ENCODE measurements at regions not wholly inside any gene's neighbourhood (a gene's known extent, or its start where the extent isn't known, plus 50 kb on each side); places are given as distances from the start of the nearest gene placed in this dataset.
"Not testable (repeated sequence)": the region's sequence is repeated elsewhere in the genome, so short reads cannot be mapped to it uniquely, and the experiment has no call there.

- DNase-seq (ENCODE audit: low read depth) = no peak
- no peaks in the 10 kb centered on the region for H3K36me3 ChIP-seq (ENCODE audit: control insufficient read depth, insufficient read depth, low read length)
- no peak overlapping the region for H3K4me3 ChIP-seq (ENCODE audit: low read depth, low read length)
- no peaks in the 10 kb centered on the region for H3K27me3 ChIP-seq (ENCODE audit: control insufficient read depth, insufficient read depth, low read length)
- TF ChIP-seq CTCF (IDR thresholded peaks at IDR 0.05; ENCODE audit: insufficient read depth, low read length, poor library complexity, severe bottlenecking) = no peak
These were observed 55.4 kb downstream of the TMEM121 start for GRCh38 chr14:105581551-105582341.

- H3K27me3 ChIP-seq (ENCODE audit: control insufficient read depth, insufficient read depth, low read length) = no peaks in the 10 kb centered on the region
- DNase-seq (ENCODE audit: low read depth) = no peak
These were observed 56.3 kb downstream of the TMEM121 start for GRCh38 chr14:105582639-105583038.

GRCh38 chr14:105583914-105584313 lies 57.5 kb downstream of the TMEM121 start:
- H3K4me3 ChIP-seq (ENCODE audit: low read depth, low read length); DNase-seq (ENCODE audit: low read depth); H3K36me3 ChIP-seq (ENCODE audit: control insufficient read depth, insufficient read depth, low read length); H3K27me3 ChIP-seq (ENCODE audit: control insufficient read depth, insufficient read depth, low read length): not testable (repeated sequence)

More at GRCh38 chr14:105582639-105583038, 56.3 kb downstream of the TMEM121 start:
- H3K36me3 ChIP-seq (ENCODE audit: control insufficient read depth, insufficient read depth, low read length) = no peaks in the 10 kb centered on the region
- TF ChIP-seq CTCF (IDR thresholded peaks at IDR 0.05; ENCODE audit: insufficient read depth, low read length, poor library complexity, severe bottlenecking) = no peak
- no peak overlapping the region for H3K4me3 ChIP-seq (ENCODE audit: low read depth, low read length)

GRCh38 chr14:105585290-105585689 lies 58.9 kb downstream of the TMEM121 start:
- H3K4me3 ChIP-seq (ENCODE audit: low read depth, low read length); H3K27me3 ChIP-seq (ENCODE audit: control insufficient read depth, insufficient read depth, low read length); DNase-seq (ENCODE audit: low read depth); H3K36me3 ChIP-seq (ENCODE audit: control insufficient read depth, insufficient read depth, low read length): not testable (repeated sequence)

- DNase-seq (ENCODE audit: low read depth); H3K27me3 ChIP-seq (ENCODE audit: control insufficient read depth, insufficient read depth, low read length); H3K36me3 ChIP-seq (ENCODE audit: control insufficient read depth, insufficient read depth, low read length); H3K4me3 ChIP-seq (ENCODE audit: low read depth, low read length): not testable (repeated sequence)
These were observed 59.3 kb downstream of the TMEM121 start for GRCh38 chr14:105585722-105586121.

GRCh38 chr14:105586144-105586872 lies 59.9 kb downstream of the TMEM121 start:
- H3K27me3 ChIP-seq (ENCODE audit: control insufficient read depth, insufficient read depth, low read length); H3K36me3 ChIP-seq (ENCODE audit: control insufficient read depth, insufficient read depth, low read length); H3K4me3 ChIP-seq (ENCODE audit: low read depth, low read length); DNase-seq (ENCODE audit: low read depth): not testable (repeated sequence)

- H3K27me3 ChIP-seq (ENCODE audit: control insufficient read depth, insufficient read depth, low read length); DNase-seq (ENCODE audit: low read depth); H3K36me3 ChIP-seq (ENCODE audit: control insufficient read depth, insufficient read depth, low read length); H3K4me3 ChIP-seq (ENCODE audit: low read depth, low read length): not testable (repeated sequence)
These were observed 60.7 kb downstream of the TMEM121 start for GRCh38 chr14:105587034-105587433.

- not testable (repeated sequence) for H3K27me3 ChIP-seq (ENCODE audit: control insufficient read depth, insufficient read depth, low read length); H3K36me3 ChIP-seq (ENCODE audit: control insufficient read depth, insufficient read depth, low read length); H3K4me3 ChIP-seq (ENCODE audit: low read depth, low read length); DNase-seq (ENCODE audit: low read depth)
These were observed 61.3 kb downstream of the TMEM121 start for GRCh38 chr14:105587482-105588235.
